Activated CD8-positive, alpha-beta T cell treated with anti-CD3 and anti-CD28 coated beads for 36 hours (primary cell): ENCODE measurements at regions not wholly inside any gene's neighbourhood (a gene's known extent, or its start where the extent isn't known, plus 50 kb on each side); places are given as distances from the start of the nearest gene placed in this dataset.

Experiments
- ATAC-seq: fragments of 200-7000 bp; cut with Tn5 transposase; one replicate; pipeline ENCODE4 v1.10.0; 2021; ENCODE audit warnings: mild to moderate bottlenecking, moderate library complexity
- CTCF ChIA-PET: fragments of 350-600 bp; sonication (Branson Sonifier 250); formaldehyde crosslinking; loops from one replicate; lab custom pipeline; 2021; ENCODE audit warnings: antibody characterized with exemption; lab: Charles Lee
- POLR2A ChIA-PET: fragments of 350-600 bp; sonication (Branson Sonifier 250); formaldehyde crosslinking; loops from one replicate; lab custom pipeline; 2021; ENCODE audit warnings: antibody characterized with exemption; lab: Charles Lee
- DNase-seq: peaks from one replicate; pipeline ENCODE4 v3.0.0-alpha.2; 2020
- H3K27ac Mint-ChIP-seq: one replicate; pipeline ENCODE4 v1.8.0; 2021; ENCODE audit warnings: mild to moderate bottlenecking, mixed read lengths
- H3K27me3 Mint-ChIP-seq: one replicate; pipeline ENCODE4 v1.8.0; 2021; ENCODE audit warnings: mixed read lengths
- H3K36me3 Mint-ChIP-seq: one replicate; pipeline ENCODE4 v1.8.0; 2021; ENCODE audit warnings: low read depth, mixed read lengths
- H3K4me1 Mint-ChIP-seq: one replicate; pipeline ENCODE4 v1.8.0; 2021; ENCODE audit warnings: low read depth, mixed read lengths
- H3K4me3 Mint-ChIP-seq: one replicate; pipeline ENCODE4 v1.8.0; 2021; ENCODE audit warnings: mild to moderate bottlenecking, moderate library complexity, mixed read lengths
- H3K9me3 Mint-ChIP-seq: one replicate; pipeline ENCODE4 v1.8.0; 2021; ENCODE audit warnings: mixed read lengths
- intact Hi-C: fragments of 100-400 bp; cut with micrococcal nuclease; formaldehyde crosslinking; loops from one replicate; pipeline ENCODE4 v1.10.0; 2022
- TF ChIP-seq, protein P1 (sequence below): fragments of 200-600 bp; IDR thresholded peaks from one replicate; pipeline ENCODE4 v1.8.0; 2022; ENCODE audit warnings: antibody characterized with exemption, mild to moderate bottlenecking

DNA sequence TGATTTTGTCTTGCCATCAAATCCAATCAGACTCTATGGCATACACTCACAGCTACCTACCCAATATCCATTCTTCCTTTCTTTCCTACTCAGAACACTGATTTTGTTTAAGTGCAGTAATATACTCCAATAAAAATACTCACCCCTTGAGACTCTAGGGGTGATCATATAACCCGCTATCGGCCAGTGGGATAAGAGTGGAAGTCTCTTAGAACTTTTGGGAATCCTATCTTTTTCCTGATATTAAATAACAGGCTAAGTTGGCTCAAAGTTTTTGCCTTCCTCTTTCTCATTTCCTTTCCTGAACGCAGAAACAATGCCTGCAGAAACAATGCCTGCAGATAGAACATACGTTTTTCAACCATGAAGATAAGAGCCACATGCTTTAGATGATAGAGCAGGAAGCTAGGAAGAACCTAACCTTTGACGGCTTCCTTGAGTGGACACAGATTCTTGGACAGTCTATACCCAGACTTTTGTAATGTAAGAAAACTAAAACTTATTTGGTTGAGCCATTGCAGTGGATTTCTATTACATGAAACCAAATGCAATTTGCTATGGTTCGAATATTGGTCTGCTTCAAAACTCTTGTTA lies 373.8 kb downstream of the STIM2 start:
- H3K9me3 Mint-ChIP-seq: no peaks in the 10 kb centered on the region
- H3K27me3 Mint-ChIP-seq: no peaks in the 10 kb centered on the region
- no peaks in the 10 kb centered on the region for H3K4me1 Mint-ChIP-seq
- no peak for DNase-seq
- POLR2A ChIA-PET: no interaction called here
- TF ChIP-seq, protein P1, sequence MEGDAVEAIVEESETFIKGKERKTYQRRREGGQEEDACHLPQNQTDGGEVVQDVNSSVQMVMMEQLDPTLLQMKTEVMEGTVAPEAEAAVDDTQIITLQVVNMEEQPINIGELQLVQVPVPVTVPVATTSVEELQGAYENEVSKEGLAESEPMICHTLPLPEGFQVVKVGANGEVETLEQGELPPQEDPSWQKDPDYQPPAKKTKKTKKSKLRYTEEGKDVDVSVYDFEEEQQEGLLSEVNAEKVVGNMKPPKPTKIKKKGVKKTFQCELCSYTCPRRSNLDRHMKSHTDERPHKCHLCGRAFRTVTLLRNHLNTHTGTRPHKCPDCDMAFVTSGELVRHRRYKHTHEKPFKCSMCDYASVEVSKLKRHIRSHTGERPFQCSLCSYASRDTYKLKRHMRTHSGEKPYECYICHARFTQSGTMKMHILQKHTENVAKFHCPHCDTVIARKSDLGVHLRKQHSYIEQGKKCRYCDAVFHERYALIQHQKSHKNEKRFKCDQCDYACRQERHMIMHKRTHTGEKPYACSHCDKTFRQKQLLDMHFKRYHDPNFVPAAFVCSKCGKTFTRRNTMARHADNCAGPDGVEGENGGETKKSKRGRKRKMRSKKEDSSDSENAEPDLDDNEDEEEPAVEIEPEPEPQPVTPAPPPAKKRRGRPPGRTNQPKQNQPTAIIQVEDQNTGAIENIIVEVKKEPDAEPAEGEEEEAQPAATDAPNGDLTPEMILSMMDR: no peak
- H3K36me3 Mint-ChIP-seq: no peaks in the 10 kb centered on the region
- H3K27ac Mint-ChIP-seq: no peak overlapping the region
- intact Hi-C loops: no loop called here
- CTCF ChIA-PET: no interaction called here
- no peak for ATAC-seq
- H3K4me3 Mint-ChIP-seq: no peak overlapping the region

- Mint-ChIP-seq H3K27ac (no peak overlapping the region), H3K27me3 (no peaks in the 10 kb centered on the region), H3K9me3 (peaks cover 3% of the 10 kb centered on the region), H3K4me1 (no peaks in the 10 kb centered on the region), H3K36me3 (no peaks in the 10 kb centered on the region), H3K4me3 (no peak overlapping the region)
- no peak for ATAC-seq
- no peak for DNase-seq
- intact Hi-C loops: no loop called here
- ChIA-PET CTCF (no interaction called here), POLR2A (no interaction called here)
- TF ChIP-seq, protein P1: no peak
Observed at GRCh38 chr4:27239641-27240040, 379.0 kb downstream of the STIM2 start.

GRCh38 chr4:27242217-27242616 lies 381.6 kb downstream of the STIM2 start:
- Mint-ChIP-seq H3K9me3 (peaks cover 3% of the 10 kb centered on the region), H3K27ac (no peak overlapping the region), H3K27me3 (no peaks in the 10 kb centered on the region), H3K36me3 (no peaks in the 10 kb centered on the region), H3K4me3 (no peak overlapping the region), H3K4me1 (no peaks in the 10 kb centered on the region)
- no peak for DNase-seq
- intact Hi-C loops: no loop called here
- POLR2A ChIA-PET: no interaction called here
- TF ChIP-seq, protein P1: no peak
- CTCF ChIA-PET: no interaction called here
- no peak for ATAC-seq

GRCh38 chr4:27245216-27245615 lies 384.6 kb downstream of the STIM2 start:
- DNase-seq (no peak), ATAC-seq (no peak)
- H3K4me3 Mint-ChIP-seq: no peak overlapping the region
- TF ChIP-seq, protein P1: no peak
- POLR2A ChIA-PET: no interaction called here
- CTCF ChIA-PET: no interaction called here
- intact Hi-C loops: no loop called here
- no peaks in the 10 kb centered on the region for H3K27me3 Mint-ChIP-seq
- H3K27ac Mint-ChIP-seq: no peak overlapping the region
- H3K9me3 Mint-ChIP-seq: peaks cover 4% of the 10 kb centered on the region
- H3K4me1 Mint-ChIP-seq: no peaks in the 10 kb centered on the region
- H3K36me3 Mint-ChIP-seq: no peaks in the 10 kb centered on the region

- Mint-ChIP-seq H3K4me3 (no peak overlapping the region), H3K9me3 (peaks cover 1% of the 10 kb centered on the region), H3K27me3 (no peaks in the 10 kb centered on the region), H3K4me1 (no peaks in the 10 kb centered on the region), H3K36me3 (no peaks in the 10 kb centered on the region), H3K27ac (no peak overlapping the region)
- intact Hi-C loops: no loop called here
- no peak for ATAC-seq
- TF ChIP-seq, protein P1: no peak
- ChIA-PET CTCF (no interaction called here), POLR2A (interaction anchor here (0.7 kb wide), 1 partner anchor 16 kb away, joined by 3 read pairs; no protein-coding TSS in a partner anchor)
- DNase-seq: no peak
Observed at GRCh38 chr4:27248829-27249228, 388.2 kb downstream of the STIM2 start.
